WI38 (cell line): ENCODE measurements at regions not wholly inside any gene's neighbourhood (a gene's known extent, or its start where the extent isn't known, plus 50 kb on each side); places are given as distances from the start of the nearest gene placed in this dataset.

Experiments
- H3K4me3 ChIP-seq: 2 replicates; pipeline ENCODE4 v1.5.1; 2011; ENCODE audit warnings: low read depth, mild to moderate bottlenecking, control low read depth, low read length
- CTCF ChIP-seq: IDR thresholded peaks from 2 replicates; pipeline ENCODE4 v1.5.1; 2012; ENCODE audit warnings: low read depth, mild to moderate bottlenecking, control low read depth, low read length

GRCh38 chr9:103649086-103649485 is 445.0 kb upstream of the SMC2 start:
- no peak overlapping the region for H3K4me3 ChIP-seq
- no peak for TF ChIP-seq CTCF

DNA sequence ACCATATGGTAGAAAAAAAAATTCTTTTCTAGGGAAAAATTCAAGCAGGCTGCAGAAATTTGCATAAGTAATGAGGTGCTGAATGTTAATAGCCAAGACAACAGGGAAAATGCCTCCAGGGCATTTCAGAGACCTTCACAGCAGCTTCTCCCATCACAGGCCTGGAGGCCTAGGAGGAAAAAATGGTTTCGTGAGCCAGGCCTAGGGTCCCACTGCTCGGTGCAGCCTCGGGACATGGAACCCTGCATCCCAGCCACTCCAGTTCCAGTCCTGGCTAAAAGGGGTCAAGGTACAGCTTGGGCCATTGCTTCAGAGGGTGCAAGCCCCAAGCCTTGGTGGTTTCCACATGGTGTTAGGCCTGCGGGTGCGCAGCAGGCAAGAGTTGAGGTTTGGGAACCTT is 436.0 kb upstream of the SMC2 start:
- no peak overlapping the region for H3K4me3 ChIP-seq
- no peak for TF ChIP-seq CTCF

DNA sequence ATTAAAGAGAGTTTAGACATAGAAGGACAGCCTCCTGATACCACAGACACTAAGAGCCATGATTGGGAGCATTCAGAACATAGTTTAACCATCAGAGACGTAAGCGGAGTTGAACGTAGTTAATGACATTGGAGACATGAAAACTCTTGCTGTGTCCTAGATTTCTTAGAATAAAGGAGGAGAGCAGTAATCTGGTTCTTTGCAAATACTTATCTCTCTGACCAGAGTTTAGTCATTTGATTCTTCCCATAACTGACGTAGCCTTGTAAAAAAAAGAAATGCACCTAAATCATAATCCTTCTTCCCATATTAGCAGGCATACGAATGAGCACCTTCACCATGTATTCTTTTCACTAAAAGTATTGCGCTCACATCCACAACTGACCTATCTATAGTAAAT is 433.3 kb upstream of the SMC2 start:
- no peak overlapping the region for H3K4me3 ChIP-seq
- TF ChIP-seq CTCF: no peak

GRCh38 chr9:103661663-103662062 is 432.4 kb upstream of the SMC2 start:
- no peak for TF ChIP-seq CTCF

DNA sequence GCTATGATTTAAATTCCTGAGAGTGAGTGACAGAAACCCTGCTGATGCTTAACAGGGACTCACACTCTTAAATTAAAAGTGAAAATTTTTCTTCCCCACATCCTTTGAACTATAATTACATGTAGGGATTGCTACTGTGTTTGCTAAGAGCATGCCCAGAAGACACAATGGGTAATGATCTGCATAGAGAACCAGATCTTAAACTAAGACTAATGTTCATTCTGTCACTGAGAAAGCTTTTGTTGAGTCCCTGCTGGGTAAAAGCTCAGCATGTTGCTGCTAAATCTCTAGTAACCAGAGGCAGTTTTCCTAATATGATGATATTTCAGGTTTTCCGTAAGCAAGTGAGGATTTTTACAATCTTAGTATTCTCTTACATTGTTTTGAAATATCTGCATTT is 424.8 kb upstream of the SMC2 start:
- no peak for TF ChIP-seq CTCF
- H3K4me3 ChIP-seq: no peak overlapping the region

More at GRCh38 chr9:103661663-103662062, 432.4 kb upstream of the SMC2 start:
- H3K4me3 ChIP-seq: no peak overlapping the region

- TF ChIP-seq CTCF: no peak
- H3K4me3 ChIP-seq: no peak overlapping the region
Measured at GRCh38 chr9:103674271-103674670, 419.8 kb upstream of the SMC2 start.

DNA sequence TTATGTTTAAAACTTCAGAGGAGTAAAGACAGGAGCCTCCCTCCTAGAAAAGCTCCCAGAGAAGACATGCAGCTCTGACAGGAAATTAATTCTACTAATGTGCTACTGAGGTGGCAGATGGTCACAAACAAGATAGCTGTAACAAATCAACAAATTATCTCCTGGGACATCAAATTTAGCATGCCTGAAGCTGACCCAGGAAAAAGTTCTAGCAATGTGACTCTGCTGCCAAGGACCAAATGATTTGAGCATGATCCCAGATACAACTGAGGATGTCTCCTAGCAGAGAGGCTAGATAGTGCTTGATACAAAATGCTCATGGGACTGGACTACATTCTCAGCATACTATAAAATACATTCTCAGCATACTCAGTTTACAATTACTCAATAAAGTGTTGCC is 413.5 kb upstream of the SMC2 start:
- TF ChIP-seq CTCF: no peak
- H3K4me3 ChIP-seq: no peak overlapping the region

GRCh38 chr9:103681435-103681834 is 412.7 kb upstream of the SMC2 start:
- no peak for TF ChIP-seq CTCF
- H3K4me3 ChIP-seq: no peak overlapping the region
